Kidney (tissue), 13 donors: ENCODE measurements at regions not wholly inside any gene's neighbourhood (a gene's known extent, or its start where the extent isn't known, plus 50 kb on each side); places are given as distances from the start of the nearest gene placed in this dataset.

Experiments used
- DNase-seq, 5 donors: peaks; one replicate each; pipeline ENCODE4 v3.0.0-alpha.2; 2013 to 2020
- FAIRE-seq: peaks from 2 replicates; lab custom pipeline; 2012; peaks lifted over from hg19 to GRCh38; lab: Jason Lieb, UNC
- H3K27ac ChIP-seq, 2 donors: one replicate each; pipeline ENCODE4 v1.7.0; 2013; ENCODE audit warnings: low read depth in 2 of 2, low read length in 2 of 2, inconsistent platforms in 1 of 2
- H3K27me3 ChIP-seq: one replicate; pipeline ENCODE4 v1.7.1; 2013; ENCODE audit warnings: low read length, inconsistent platforms; ENCODE audit not compliant: control insufficient read depth, insufficient read depth
- H3K36me3 ChIP-seq, 3 donors: one replicate each; pipeline versions ENCODE4 v1.7.0 to v1.7.1; 2013; ENCODE audit warnings: low read length in 3 of 3, control low read depth in 1 of 3, inconsistent platforms in 1 of 3; ENCODE audit not compliant: insufficient read depth in 3 of 3, control insufficient read depth in 2 of 3
- H3K4me1 ChIP-seq, 3 donors: one replicate each; pipeline versions ENCODE4 v1.7.0 to v1.7.1; 2013; ENCODE audit warnings: low read length in 3 of 3, inconsistent platforms in 1 of 3, low read depth in 1 of 3; ENCODE audit not compliant: control insufficient read depth in 2 of 3, insufficient read depth in 2 of 3
- H3K4me3 ChIP-seq, 3 donors: one replicate each; pipeline versions ENCODE4 v1.7.0 to v1.8.1; 2013; ENCODE audit warnings: low read length in 3 of 3, control low read depth in 1 of 3, inconsistent platforms in 1 of 3
- H3K9ac ChIP-seq, 3 donors: one replicate each; pipeline versions ENCODE4 v1.7.0 to v1.7.1; 2013; ENCODE audit warnings: low read length in 3 of 3, control low read depth in 1 of 3, inconsistent platforms in 1 of 3
- H3K9me3 ChIP-seq, 3 donors: one replicate each; pipeline versions ENCODE4 v1.7.0 to v1.7.1; 2013; ENCODE audit warnings: low read length in 3 of 3, control low read depth in 1 of 3, inconsistent platforms in 1 of 3; ENCODE audit not compliant: control insufficient read depth in 2 of 3, insufficient read depth in 1 of 3
- CTCF ChIP-seq: IDR thresholded peaks from 3 replicates; pipeline ENCODE4 v1.5.1; 2012; ENCODE audit warnings: mild to moderate bottlenecking, moderate library complexity, borderline replicate concordance; ENCODE audit not compliant: insufficient read depth; ENCODE audit errors: extremely low read depth
- intact Hi-C: fragments of 100-400 bp; cut with DNase I; formaldehyde crosslinking; loops from one replicate; pipeline ENCODE4 v1.11.1; 2022
- donor health status: control.
- donor health status: control.
- donor health status: control.
- donor health status: control.
- donor health status: control.
- donor health status: DM: yes; HTN: yes; CAD: no.
- donor health status: Normal renal cell carcinoma (clear cell type).

GRCh38 chr16:9362050-9362449 is 270.6 kb downstream of the HAPSTR1 start:
- Histone ChIP-seq H3K9ac (no peak overlapping the region), H3K4me3 (no peak overlapping the region), H3K27me3 (no peaks in the 10 kb centered on the region), H3K27ac (no peak overlapping the region), H3K4me1 (peaks cover 0 to 3% (median 0%) of the 10 kb centered on the region in 3 donors), H3K9me3 (no peaks in the 10 kb centered on the region), H3K36me3 (no peaks in the 10 kb centered on the region)
- intact Hi-C loops, result no loop called here
- DNase-seq (no peak), FAIRE-seq (no peak)
- no peak for TF ChIP-seq CTCF

- no peaks in the 10 kb centered on the region for H3K27me3 ChIP-seq
- H3K36me3 ChIP-seq, result no peaks in the 10 kb centered on the region
- TF ChIP-seq CTCF, result no peak
- H3K4me3 ChIP-seq, result no peak overlapping the region
- H3K9me3 ChIP-seq, result no peaks in the 10 kb centered on the region
- FAIRE-seq, result no peak
- no peak overlapping the region for H3K9ac ChIP-seq
- no peak for DNase-seq
- peaks cover 0 to 3% (median 0%) of the 10 kb centered on the region in 3 donors for H3K4me1 ChIP-seq
- intact Hi-C loops, result no loop called here
- no peak overlapping the region for H3K27ac ChIP-seq
Measured at GRCh38 chr16:9362604-9363003, 271.2 kb downstream of the HAPSTR1 start.

DNA sequence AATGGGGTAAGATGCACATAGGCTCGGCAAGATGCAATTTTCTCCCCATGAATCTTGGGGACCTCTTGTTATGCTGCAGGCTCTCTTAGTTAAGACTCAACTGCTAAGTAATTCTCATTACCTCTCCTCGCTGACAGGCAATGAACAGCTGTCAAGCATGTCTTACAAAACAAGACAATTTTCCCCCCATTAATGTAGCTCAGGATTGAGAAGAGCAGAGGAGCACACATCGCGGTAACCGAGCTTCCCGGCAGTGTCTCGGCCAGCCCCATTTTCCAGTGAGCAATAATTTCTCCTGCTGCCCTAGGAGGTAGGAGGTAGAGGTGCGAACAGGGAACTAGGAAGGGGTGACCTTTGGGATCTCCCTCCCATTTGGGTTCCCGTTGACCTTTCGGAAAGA is 272.1 kb downstream of the HAPSTR1 start:
- DNase-seq, result no peak
- Histone ChIP-seq H3K4me1 (peaks cover 0 to 3% (median 0%) of the 10 kb centered on the region in 3 donors), H3K9ac (no peak overlapping the region), H3K4me3 (no peak overlapping the region), H3K9me3 (no peaks in the 10 kb centered on the region), H3K36me3 (no peaks in the 10 kb centered on the region), H3K27ac (no peak overlapping the region), H3K27me3 (no peaks in the 10 kb centered on the region)
- intact Hi-C loops, result no loop called here
- TF ChIP-seq CTCF, result no peak
- FAIRE-seq, result no peak

GRCh38 chr16:9364721-9365369 is 273.4 kb downstream of the HAPSTR1 start:
- no peak overlapping the region for H3K4me3 ChIP-seq
- no peak overlapping the region for H3K27ac ChIP-seq
- no peaks in the 10 kb centered on the region for H3K36me3 ChIP-seq
- no peaks in the 10 kb centered on the region for H3K9me3 ChIP-seq
- no peaks in the 10 kb centered on the region for H3K27me3 ChIP-seq
- H3K9ac ChIP-seq, result no peak overlapping the region
- peaks cover 0 to 3% (median 0%) of the 10 kb centered on the region in 3 donors for H3K4me1 ChIP-seq
- intact Hi-C loops, result no loop called here
- DNase-seq (no peak), FAIRE-seq (no peak)
- TF ChIP-seq CTCF, result no peak
